Aorta (tissue), 5 donors: ENCODE measurements at regions not wholly inside any gene's neighbourhood (a gene's known extent, or its start where the extent isn't known, plus 50 kb on each side); places are given as distances from the start of the nearest gene placed in this dataset.

Experiments used
- ATAC-seq: fragments of 200-7000 bp; cut with Tn5 transposase; one replicate; pipeline ENCODE4 v1.9.1; 2022; ENCODE audit warnings: moderate library complexity; ENCODE audit not compliant: low FRiP score
- DNase-seq, 2 donors: peaks; one replicate each; pipeline ENCODE4 v3.0.0-alpha.2; 2020
- H3K27ac ChIP-seq, 2 donors: one replicate each; pipeline ENCODE4 v1.5.1; 2013; ENCODE audit warnings: low read length in 2 of 2, mild to moderate bottlenecking in 2 of 2, moderate library complexity in 2 of 2, control low read depth in 1 of 2, inconsistent platforms in 1 of 2, low read depth in 1 of 2
- H3K27me3 ChIP-seq, 2 donors: one replicate each; pipeline ENCODE4 v1.6.1; 2013; ENCODE audit warnings: control low read depth in 1 of 2, low read length in 1 of 2, mild to moderate bottlenecking in 1 of 2, moderate library complexity in 1 of 2; ENCODE audit not compliant: insufficient read depth in 2 of 2, control insufficient read depth in 1 of 2
- H3K36me3 ChIP-seq, 2 donors: one replicate each; pipeline ENCODE4 v1.6.1; 2013; ENCODE audit warnings: control low read depth in 1 of 2, low read length in 1 of 2, mild to moderate bottlenecking in 1 of 2; ENCODE audit not compliant: insufficient read depth in 2 of 2, control insufficient read depth in 1 of 2
- H3K4me1 ChIP-seq, 2 donors: one replicate each; pipeline ENCODE4 v1.6.1; 2013; ENCODE audit warnings: low read length in 2 of 2, control low read depth in 1 of 2, mild to moderate bottlenecking in 1 of 2, moderate library complexity in 1 of 2; ENCODE audit not compliant: insufficient read depth in 2 of 2, control insufficient read depth in 1 of 2
- H3K4me3 ChIP-seq, 2 donors: one replicate each; pipeline ENCODE4 v1.5.1; 2013; ENCODE audit warnings: low read length in 2 of 2, control low read depth in 1 of 2, mild to moderate bottlenecking in 1 of 2
- H3K9me3 ChIP-seq: one replicate; pipeline ENCODE4 v1.6.1; 2013; ENCODE audit warnings: mild to moderate bottlenecking, low read length; ENCODE audit not compliant: control insufficient read depth
- WGBS, 2 donors: extraction: QIAGEN DNeasy Blood & Tissue Kit; methylation state at CpG; one replicate each; pipeline ENCODE4 v1.1.7; 2013; 5-methylcytosine and 5-hydroxymethylcytosine counted together
- intact Hi-C, 2 donors: fragments of 100-400 bp; cut with DNase I; formaldehyde crosslinking; loops; one replicate each; pipeline versions ENCODE4 v1.14.2 to v1.15.0; 2022
- donor health status: healthy with polysubstance abuse.
- donor health status: Bipolar disorder and iron deficiency.
- donor health status: DM: no; HTN: no; CAD: no.
- donor health status: DM: no; HTN: no; CAD: no.
- donor health status: DM: yes; HTN: yes; CAD: no.

DNA sequence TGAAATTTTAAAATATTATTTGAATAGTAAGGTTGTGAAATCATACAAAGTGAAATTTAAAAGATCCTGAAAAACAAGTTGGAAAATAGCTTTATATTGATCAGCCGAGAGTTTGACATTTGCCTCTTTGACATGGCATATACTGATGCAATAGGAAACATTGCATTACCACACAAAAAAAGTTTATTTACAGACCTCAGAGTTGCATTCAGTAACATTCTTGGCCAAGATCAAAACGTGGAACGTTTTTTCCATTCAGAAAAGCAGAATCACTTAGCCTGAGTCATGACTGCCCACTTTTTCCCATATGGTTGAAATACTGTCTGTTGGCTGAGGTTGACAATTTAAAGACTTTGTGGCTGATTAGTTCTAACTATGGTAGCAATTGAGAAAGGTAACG, 55.1 kb upstream of the BACH2 start:
- Histone ChIP-seq H3K4me3 (no peak overlapping the region), H3K27ac (no peak overlapping the region), H3K4me1 (no peaks in the 10 kb centered on the region), H3K36me3 (no peaks in the 10 kb centered on the region), H3K27me3 (no peaks in the 10 kb centered on the region), H3K9me3 (no peaks in the 10 kb centered on the region)
- intact Hi-C loops: no loop called here
- ATAC-seq (no peak), DNase-seq (no peak)
- 41 to 43% methylated on average over 4 of the region's 4 CpGs for WGBS, 2 donors

DNA sequence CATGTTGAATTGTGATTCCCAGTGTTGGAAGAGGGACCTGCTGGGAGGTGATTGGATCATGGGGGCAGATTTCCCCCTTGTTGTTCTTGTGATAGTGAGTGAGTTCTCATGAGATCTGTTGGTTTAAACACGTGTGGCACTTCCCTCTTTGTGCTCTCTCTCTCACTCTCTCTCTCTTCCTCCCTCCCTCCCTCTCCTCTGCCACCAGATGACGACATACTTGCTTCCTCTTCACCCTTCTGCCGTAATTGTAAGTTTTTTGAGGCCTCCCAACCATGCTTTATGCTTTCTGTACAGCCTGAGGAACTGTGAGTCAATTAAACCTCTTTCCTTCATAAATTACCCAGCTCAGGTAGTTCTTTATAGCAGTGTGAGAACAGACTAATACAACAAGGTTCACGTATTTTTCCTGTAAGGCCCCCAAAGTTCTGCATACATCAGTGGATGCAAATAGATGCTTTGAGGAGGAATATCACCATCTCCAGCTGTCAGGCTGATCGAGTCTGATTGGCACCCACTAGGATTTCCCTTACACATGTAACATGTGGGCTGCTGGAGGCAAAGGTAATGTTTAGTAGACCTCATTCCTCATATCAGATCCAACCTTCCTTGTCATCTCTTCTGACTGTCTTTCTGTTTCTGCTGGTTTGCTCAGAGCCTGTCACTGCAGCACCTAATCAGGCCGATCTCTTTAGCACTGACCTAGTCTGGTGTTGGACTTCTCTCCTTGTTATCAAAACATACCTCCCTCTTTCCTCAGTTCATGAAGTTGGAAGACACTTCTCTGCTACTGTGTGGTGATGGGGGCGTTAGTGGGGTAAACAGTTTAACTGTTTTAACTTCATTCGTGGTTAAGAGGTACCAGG, 54.3 kb upstream of the BACH2 start:
- 53 to 57% methylated on average over 8 of the region's 8 CpGs for WGBS, 2 donors
- no peak for ATAC-seq
- no peak overlapping the region for H3K27ac ChIP-seq

GRCh38 chr6:90347411-90347851, 50.8 kb upstream of the BACH2 start:
- intact Hi-C loops: no loop called here
- no peak overlapping the region for H3K4me3 ChIP-seq
- no peaks in the 10 kb centered on the region for H3K4me1 ChIP-seq
- no peaks in the 10 kb centered on the region for H3K27me3 ChIP-seq
- no peak for ATAC-seq
- whole genome bisulfite sequencing, 2 donors: 74 to 86% methylated on average over 2 of the region's 2 CpGs
- no peaks in the 10 kb centered on the region for H3K36me3 ChIP-seq
- no peak for DNase-seq
- no peaks in the 10 kb centered on the region for H3K9me3 ChIP-seq
- no peak overlapping the region for H3K27ac ChIP-seq

More for the DNA sequence above, 54.3 kb upstream of the BACH2 start:
- intact Hi-C loops: no loop called here
- no peaks in the 10 kb centered on the region for H3K9me3 ChIP-seq
- H3K4me3 ChIP-seq: no peak overlapping the region
- H3K36me3 ChIP-seq: no peaks in the 10 kb centered on the region
- H3K4me1 ChIP-seq: no peaks in the 10 kb centered on the region
- no peaks in the 10 kb centered on the region for H3K27me3 ChIP-seq
- DNase-seq: no peak

DNA sequence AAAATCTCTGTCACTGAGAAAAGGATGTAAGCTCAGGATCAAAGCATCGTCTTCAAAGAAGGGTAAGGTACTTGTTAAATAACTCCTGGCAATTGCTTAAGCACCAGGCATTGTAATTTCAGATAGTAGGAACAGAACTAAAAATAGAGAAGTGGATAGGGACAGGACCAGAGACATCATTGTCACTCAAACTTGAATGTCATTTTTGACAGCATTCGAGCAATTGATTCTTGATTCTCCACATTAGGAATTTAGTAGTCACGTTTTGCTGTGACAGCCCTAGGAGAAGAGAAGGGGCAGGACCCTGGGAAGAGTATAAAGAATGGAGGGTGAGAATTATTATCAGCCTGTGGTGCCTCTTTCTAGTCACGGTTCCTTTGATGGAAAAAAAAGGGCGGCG, 50.1 kb upstream of the BACH2 start:
- Histone ChIP-seq H3K9me3 (no peaks in the 10 kb centered on the region), H3K36me3 (no peaks in the 10 kb centered on the region), H3K4me3 (no peak overlapping the region), H3K27ac (no peak overlapping the region), H3K27me3 (no peaks in the 10 kb centered on the region), H3K4me1 (no peaks in the 10 kb centered on the region)
- WGBS, 2 donors: 76 to 77% methylated on average over 6 of the region's 6 CpGs
- DNase-seq: no peak
- intact Hi-C loops: no loop called here
- no peak for ATAC-seq
